ENCODE measurements at regions not wholly inside any gene's neighbourhood (a gene's known extent, or its start where the extent isn't known, plus 50 kb on each side); places are given as distances from the start of the nearest gene placed in this dataset.

DNA sequence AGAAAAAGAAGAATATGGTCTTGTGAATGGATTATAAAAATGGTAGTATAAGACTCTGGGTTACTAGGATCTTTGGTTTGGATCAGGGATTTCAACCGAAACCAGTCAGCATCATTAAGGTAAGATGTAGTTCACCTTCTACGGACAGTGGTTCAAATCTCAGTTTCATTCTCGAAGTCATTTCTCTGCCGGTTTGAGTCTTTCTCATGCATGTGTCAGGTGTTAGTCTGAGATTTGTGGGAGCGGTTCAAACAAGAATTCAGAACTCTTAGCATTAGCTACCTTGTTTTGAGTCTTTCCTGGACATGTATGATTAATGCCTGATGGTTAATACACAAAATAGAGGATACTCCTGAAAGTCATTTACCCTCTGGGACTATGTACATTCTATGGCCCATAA is 735.9 kb upstream of the NUDT12 start:
- ATAC-seq = no peak
- no peaks in the 10 kb centered on the region for H3K27me3 ChIP-seq (ENCODE audit: control insufficient read depth, insufficient read depth)
- 93% methylated on average over 5 of the region's 5 CpGs for WGBS
- H3K4me3 ChIP-seq (ENCODE audit: low read length) = no peak overlapping the region
- H3K9me3 ChIP-seq (ENCODE audit: control insufficient read depth, low read length) = no peaks in the 10 kb centered on the region
- H3K4me1 ChIP-seq (ENCODE audit: control insufficient read depth, insufficient read depth, low read length) = no peaks in the 10 kb centered on the region
- H3K27ac ChIP-seq (ENCODE audit: low read length) = no peak overlapping the region
- no peak for DNase-seq
- intact Hi-C loops (cut with DNase I) = no loop called here

DNA sequence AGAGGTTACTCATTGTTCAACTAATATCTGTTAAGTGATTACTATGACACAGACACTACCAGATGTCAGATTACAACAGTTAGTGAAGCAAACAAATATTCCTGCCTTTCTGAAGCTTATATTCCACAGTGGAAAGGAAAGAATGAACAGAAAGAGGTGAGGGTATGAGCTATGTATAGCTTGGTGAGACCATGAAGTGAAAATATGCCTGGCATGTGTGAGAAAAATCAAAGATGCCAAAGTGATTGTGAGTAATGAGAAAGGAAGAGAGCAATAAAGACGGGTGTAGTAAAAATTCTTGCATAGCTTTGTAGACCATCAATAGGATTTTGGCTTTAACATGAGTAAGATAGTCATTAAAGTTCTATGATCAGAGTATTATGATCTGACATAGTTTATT is 734.5 kb upstream of the NUDT12 start:
- Histone ChIP-seq H3K27me3 (ENCODE audit: control insufficient read depth, insufficient read depth) (no peaks in the 10 kb centered on the region), H3K4me1 (ENCODE audit: control insufficient read depth, insufficient read depth, low read length) (no peaks in the 10 kb centered on the region), H3K9me3 (ENCODE audit: control insufficient read depth, low read length) (no peaks in the 10 kb centered on the region), H3K4me3 (ENCODE audit: low read length) (no peak overlapping the region), H3K27ac (ENCODE audit: low read length) (no peak overlapping the region)
- DNase-seq (no peak), ATAC-seq (no peak)
- intact Hi-C loops (cut with DNase I) = no loop called here
- 28% methylated on average over 1 of the region's 1 CpG for WGBS

DNA sequence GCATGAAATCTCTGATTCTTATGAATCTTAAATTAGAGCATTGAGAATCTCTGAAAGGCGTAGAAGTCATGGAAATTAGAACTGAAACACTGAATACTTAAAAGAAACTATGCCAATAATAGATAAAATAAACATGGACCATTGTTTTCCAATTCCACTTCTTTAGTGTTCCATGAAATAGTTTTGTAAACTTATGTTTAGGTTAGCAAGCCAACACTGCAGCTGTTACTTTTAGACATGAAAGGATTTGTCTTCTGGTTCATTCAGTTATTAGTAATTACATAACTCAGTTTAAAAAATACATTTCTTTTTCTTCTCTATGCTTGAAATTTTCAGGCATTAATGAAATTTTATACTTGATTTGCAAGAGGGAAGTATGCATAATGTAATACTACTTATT is 733.4 kb upstream of the NUDT12 start:
- H3K4me1 ChIP-seq (ENCODE audit: control insufficient read depth, insufficient read depth, low read length) = no peaks in the 10 kb centered on the region
- 59% methylated on average over 1 of the region's 1 CpG for WGBS
- no peak for DNase-seq
- no peaks in the 10 kb centered on the region for H3K9me3 ChIP-seq (ENCODE audit: control insufficient read depth, low read length)
- no peak overlapping the region for H3K4me3 ChIP-seq (ENCODE audit: low read length)
- no peak overlapping the region for H3K27ac ChIP-seq (ENCODE audit: low read length)
- intact Hi-C loops (cut with DNase I) = no loop called here
- no peaks in the 10 kb centered on the region for H3K27me3 ChIP-seq (ENCODE audit: control insufficient read depth, insufficient read depth)
- ATAC-seq = no peak

DNA sequence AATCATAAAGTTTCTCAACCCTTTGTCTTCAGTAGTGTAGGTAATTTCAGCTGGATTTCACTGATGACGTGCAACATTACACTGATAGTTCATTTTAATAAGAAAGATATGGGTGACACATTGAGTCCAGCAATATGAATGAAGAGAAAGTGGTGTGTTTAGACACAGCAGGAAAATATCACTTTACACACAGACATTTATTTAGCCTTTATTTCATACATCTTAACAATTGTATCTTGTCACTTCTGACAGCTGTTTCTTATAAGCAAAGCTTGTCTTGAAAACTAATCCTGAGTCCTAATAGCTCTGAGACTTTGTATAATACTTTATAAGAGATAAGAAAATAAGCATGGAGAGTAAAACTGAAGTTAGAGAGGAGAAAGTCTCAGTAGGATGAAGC is 720.5 kb upstream of the NUDT12 start:
- Histone ChIP-seq H3K27ac (ENCODE audit: low read length) (no peak overlapping the region), H3K27me3 (ENCODE audit: control insufficient read depth, insufficient read depth) (no peaks in the 10 kb centered on the region), H3K4me3 (ENCODE audit: low read length) (no peak overlapping the region), H3K9me3 (ENCODE audit: control insufficient read depth, low read length) (no peaks in the 10 kb centered on the region), H3K4me1 (ENCODE audit: control insufficient read depth, insufficient read depth, low read length) (no peaks in the 10 kb centered on the region)
- no peak for ATAC-seq
- intact Hi-C loops (cut with DNase I) = no loop called here
- 60% methylated on average over 1 of the region's 1 CpG for WGBS
- DNase-seq = no peak

DNA sequence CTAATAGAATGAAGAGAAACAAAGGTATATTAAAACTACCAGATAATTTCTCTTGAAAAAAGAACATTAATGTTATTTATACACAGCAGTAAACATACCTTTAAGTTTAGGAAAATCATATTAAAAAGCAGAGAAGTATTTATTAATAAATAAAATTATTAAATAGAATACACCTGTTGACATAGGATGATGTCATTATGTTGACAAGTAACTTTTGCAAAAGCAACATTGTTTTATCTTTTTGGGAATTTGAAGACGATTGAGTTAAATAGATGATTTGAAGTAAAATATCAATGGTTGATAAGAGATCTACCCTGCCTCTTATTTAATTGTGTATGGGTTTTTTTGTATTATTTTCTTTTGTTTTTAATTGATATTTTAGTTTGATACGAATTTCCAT is 711.1 kb upstream of the NUDT12 start:
- WGBS = 63% methylated on average over 2 of the region's 2 CpGs
- Histone ChIP-seq H3K9me3 (ENCODE audit: control insufficient read depth, low read length) (no peaks in the 10 kb centered on the region), H3K4me1 (ENCODE audit: control insufficient read depth, insufficient read depth, low read length) (no peaks in the 10 kb centered on the region), H3K27ac (ENCODE audit: low read length) (no peak overlapping the region), H3K27me3 (ENCODE audit: control insufficient read depth, insufficient read depth) (no peaks in the 10 kb centered on the region), H3K4me3 (ENCODE audit: low read length) (no peak overlapping the region)
- ATAC-seq (no peak), DNase-seq (no peak)
- intact Hi-C loops (cut with DNase I) = no loop called here

DNA sequence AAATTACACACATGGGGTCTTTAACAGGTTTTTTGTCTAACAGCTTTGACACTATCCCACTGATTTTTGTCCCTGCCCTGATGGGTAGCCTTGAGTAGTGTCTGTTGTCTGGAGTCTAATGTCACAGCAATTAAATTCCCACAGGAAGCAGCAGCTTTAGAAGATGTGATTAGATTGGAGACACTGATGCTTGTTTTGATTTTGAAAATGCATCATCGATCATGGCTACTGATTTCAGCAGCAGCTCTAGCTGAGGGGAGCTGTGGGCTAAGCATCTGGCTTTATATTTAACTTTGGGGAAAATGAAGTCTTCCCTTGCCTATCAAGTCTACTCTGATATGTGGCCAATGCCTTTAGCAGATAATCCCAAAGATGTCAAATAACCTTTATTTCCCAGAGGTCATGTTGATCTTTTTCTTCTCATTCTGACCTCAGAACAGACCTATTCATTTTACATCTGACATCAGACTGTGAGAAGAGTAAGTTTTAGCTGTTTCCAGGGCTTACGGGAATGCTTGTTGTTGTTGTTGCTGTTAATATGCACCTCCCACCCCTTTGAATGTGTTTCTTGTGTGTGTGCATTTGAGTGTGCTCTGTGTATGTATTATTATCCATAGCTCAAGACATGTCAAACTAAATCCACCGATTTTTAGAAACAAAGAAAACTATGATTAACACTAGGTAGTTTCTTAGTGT is 704.9 kb upstream of the NUDT12 start:
- WGBS = 58% methylated on average over 3 of the region's 3 CpGs
- Histone ChIP-seq H3K4me1 (ENCODE audit: control insufficient read depth, insufficient read depth, low read length) (no peaks in the 10 kb centered on the region), H3K9me3 (ENCODE audit: control insufficient read depth, low read length) (no peaks in the 10 kb centered on the region), H3K27me3 (ENCODE audit: control insufficient read depth, insufficient read depth) (no peaks in the 10 kb centered on the region), H3K4me3 (ENCODE audit: low read length) (no peak overlapping the region), H3K27ac (ENCODE audit: low read length) (no peak overlapping the region)
- ATAC-seq (no peak), DNase-seq (no peak)
- intact Hi-C loops (cut with DNase I) = no loop called here

DNA sequence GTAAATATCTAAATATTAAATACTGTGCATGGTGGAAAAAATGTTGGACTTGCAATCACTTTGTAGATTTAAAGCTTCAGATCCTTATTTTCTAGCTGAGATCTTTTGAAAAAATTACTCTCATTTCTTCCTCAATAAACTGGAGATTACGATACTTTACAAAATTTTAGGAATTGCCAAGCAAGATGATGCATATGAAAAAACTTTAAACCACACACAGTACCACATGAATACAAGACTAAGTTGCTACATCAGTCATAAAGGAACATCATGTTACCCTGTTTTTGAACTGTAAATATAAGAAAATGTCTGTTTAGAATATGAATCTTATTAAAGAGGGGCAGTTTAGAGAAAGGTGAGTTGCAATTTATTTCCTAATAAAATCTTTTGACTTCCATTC is 703.6 kb upstream of the NUDT12 start:
- WGBS = 86% methylated on average over 1 of the region's 1 CpG
- H3K4me3 ChIP-seq (ENCODE audit: low read length) = no peak overlapping the region
- intact Hi-C loops (cut with DNase I) = no loop called here
- no peak overlapping the region for H3K27ac ChIP-seq (ENCODE audit: low read length)
- no peak for DNase-seq
- no peak for ATAC-seq
- no peaks in the 10 kb centered on the region for H3K27me3 ChIP-seq (ENCODE audit: control insufficient read depth, insufficient read depth)
- H3K9me3 ChIP-seq (ENCODE audit: control insufficient read depth, low read length) = no peaks in the 10 kb centered on the region
- no peaks in the 10 kb centered on the region for H3K4me1 ChIP-seq (ENCODE audit: control insufficient read depth, insufficient read depth, low read length)

DNA sequence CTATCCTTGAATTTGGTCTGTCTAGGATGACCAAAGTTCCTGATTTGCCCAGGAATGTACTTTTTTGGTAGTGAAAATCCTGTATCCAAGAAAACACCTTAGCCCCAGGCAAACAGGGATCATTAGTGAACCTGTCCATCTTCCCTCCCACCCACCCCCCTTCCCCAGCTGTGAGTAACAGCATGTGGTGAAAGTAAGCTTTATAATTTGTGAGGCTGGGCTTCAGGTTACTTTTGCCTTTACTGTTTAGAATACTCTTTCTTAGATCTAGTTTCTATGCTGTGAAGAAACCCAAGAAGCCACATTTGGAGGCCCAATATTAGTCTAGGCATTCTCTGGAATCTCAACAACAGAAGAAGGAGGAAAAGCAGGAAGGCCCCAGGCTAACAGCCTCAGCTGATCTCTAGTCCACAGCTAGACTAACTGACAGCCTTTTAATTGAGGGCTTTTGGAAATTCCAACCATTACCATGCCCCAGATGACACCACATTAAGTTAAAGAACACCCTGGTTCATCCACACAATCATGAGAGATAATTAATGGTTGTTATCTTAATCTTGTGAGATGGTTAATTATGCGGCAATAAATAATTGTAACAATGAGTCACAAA is 703.0 kb upstream of the NUDT12 start:
- no peaks in the 10 kb centered on the region for H3K27me3 ChIP-seq (ENCODE audit: control insufficient read depth, insufficient read depth)
- DNase-seq = no peak
- H3K27ac ChIP-seq (ENCODE audit: low read length) = no peak overlapping the region
- no peaks in the 10 kb centered on the region for H3K9me3 ChIP-seq (ENCODE audit: control insufficient read depth, low read length)
- 89% methylated on average over 1 of the region's 1 CpG for WGBS
- H3K4me3 ChIP-seq (ENCODE audit: low read length) = no peak overlapping the region
- no peaks in the 10 kb centered on the region for H3K4me1 ChIP-seq (ENCODE audit: control insufficient read depth, insufficient read depth, low read length)
- ATAC-seq = no peak
- intact Hi-C loops (cut with DNase I) = no loop called here

DNA sequence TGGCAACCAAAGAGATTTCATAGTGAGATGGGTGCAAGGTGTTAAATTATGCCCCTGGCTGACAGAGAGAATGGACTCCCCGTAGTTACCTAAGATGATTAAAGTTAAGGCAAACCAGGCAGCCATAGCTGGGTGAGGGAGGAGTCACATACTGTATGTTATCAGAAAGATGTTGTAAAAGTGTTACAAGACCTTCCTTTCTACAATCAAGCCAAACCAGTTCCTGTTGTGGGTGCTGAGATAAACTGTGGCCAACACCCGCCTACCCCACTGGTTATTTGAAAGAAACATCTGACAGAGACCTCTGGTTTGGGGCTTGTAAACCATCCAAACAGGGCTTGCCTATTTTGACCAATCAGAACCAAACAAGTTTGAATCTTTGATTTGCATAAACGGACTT is 684.7 kb upstream of the NUDT12 start:
- Histone ChIP-seq H3K27me3 (ENCODE audit: control insufficient read depth, insufficient read depth) (no peaks in the 10 kb centered on the region), H3K9me3 (ENCODE audit: control insufficient read depth, low read length) (no peaks in the 10 kb centered on the region), H3K4me1 (ENCODE audit: control insufficient read depth, insufficient read depth, low read length) (no peaks in the 10 kb centered on the region), H3K27ac (ENCODE audit: low read length) (no peak overlapping the region), H3K4me3 (ENCODE audit: low read length) (no peak overlapping the region)
- intact Hi-C loops (cut with DNase I) = no loop called here
- ATAC-seq (no peak), DNase-seq (no peak)
- 77% methylated on average over 3 of the region's 3 CpGs for WGBS

DNA sequence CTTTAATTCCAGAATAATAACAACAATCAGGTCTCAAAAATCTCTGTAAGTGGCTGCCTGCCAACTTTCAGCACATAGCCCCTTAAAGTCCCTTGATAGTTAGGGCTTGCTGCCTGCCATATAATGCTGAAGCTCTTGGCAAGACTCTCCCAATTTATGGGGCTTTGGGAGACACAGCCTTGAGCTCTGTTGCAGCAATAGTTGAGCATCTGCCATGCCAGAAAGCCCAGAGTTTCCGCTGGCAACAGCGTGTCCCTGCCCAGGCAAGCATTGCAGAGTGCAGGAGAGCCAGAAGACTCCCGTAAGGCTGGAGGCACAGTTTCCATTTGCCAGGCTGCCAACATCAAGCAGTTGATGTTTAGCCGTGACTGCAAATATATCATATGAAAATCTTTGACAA is 678.5 kb upstream of the NUDT12 start:
- H3K9me3 ChIP-seq (ENCODE audit: control insufficient read depth, low read length) = no peaks in the 10 kb centered on the region
- intact Hi-C loops (cut with DNase I) = no loop called here
- ATAC-seq (peak in 1 of 2 donors; percentile 48), DNase-seq (peak in 2 of 3 donors; percentile 18 to 32)
- no peak overlapping the region for H3K4me3 ChIP-seq (ENCODE audit: low read length)
- peaks cover 2% of the 10 kb centered on the region for H3K4me1 ChIP-seq (ENCODE audit: control insufficient read depth, insufficient read depth, low read length)
- no peak overlapping the region for H3K27ac ChIP-seq (ENCODE audit: low read length)
- no peaks in the 10 kb centered on the region for H3K27me3 ChIP-seq (ENCODE audit: control insufficient read depth, insufficient read depth)
- WGBS = 63% methylated on average over 4 of the region's 4 CpGs

DNA sequence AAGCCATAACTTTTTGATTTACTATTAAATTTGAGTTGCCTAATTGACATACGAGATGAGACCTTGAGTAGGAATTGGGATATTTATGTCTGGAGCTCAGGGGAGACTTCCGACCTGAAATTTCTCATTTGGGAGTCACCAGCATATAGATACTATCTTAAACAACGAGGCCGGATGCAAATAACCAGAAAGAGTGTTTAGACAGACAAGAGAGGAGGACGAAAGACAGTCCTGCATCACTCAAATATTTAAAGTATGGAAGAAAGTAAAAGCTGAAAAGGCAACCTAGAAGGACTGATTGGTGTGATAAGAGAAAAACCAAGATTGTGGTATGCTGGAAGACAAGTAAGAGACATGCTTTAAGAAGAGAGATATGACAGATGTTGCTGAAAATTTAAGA is 675.0 kb upstream of the NUDT12 start:
- DNase-seq (no peak), ATAC-seq (no peak)
- no peaks in the 10 kb centered on the region for H3K27me3 ChIP-seq (ENCODE audit: control insufficient read depth, insufficient read depth)
- H3K4me3 ChIP-seq (ENCODE audit: low read length) = no peak overlapping the region
- WGBS = 75% methylated on average over 5 of the region's 5 CpGs
- intact Hi-C loops (cut with DNase I) = no loop called here
- H3K27ac ChIP-seq (ENCODE audit: low read length) = no peak overlapping the region
- H3K9me3 ChIP-seq (ENCODE audit: control insufficient read depth, low read length) = no peaks in the 10 kb centered on the region
- peaks cover 2% of the 10 kb centered on the region for H3K4me1 ChIP-seq (ENCODE audit: control insufficient read depth, insufficient read depth, low read length)

Measured in right cardiac atrium (tissue), 5 donors.